Retinal pigment epithelial cell (primary cell): ENCODE measurements at regions not wholly inside any gene's neighbourhood (a gene's known extent, or its start where the extent isn't known, plus 50 kb on each side); places are given as distances from the start of the nearest gene placed in this dataset.

ENCODE experiments used
- DNase-seq: peaks from one replicate; pipeline ENCODE4 v3.0.0-alpha.2; 2010; ENCODE audit warnings: low read depth
- H3K4me3 ChIP-seq: 2 replicates; pipeline ENCODE4 v1.5.1; 2011; ENCODE audit warnings: mild to moderate bottlenecking, low read length, control low read depth, moderate library complexity
- CTCF ChIP-seq: conservative IDR thresholded peaks from 2 replicates; pipeline ENCODE4 v1.5.1; 2011; ENCODE audit warnings: low read depth, low read length, control low read depth, inconsistent platforms

GRCh38 chr16:63980763-63981162 lies 1141.1 kb downstream of the CDH11 start:
- DNase-seq, result no peak
- no peak for TF ChIP-seq CTCF
- no peak overlapping the region for H3K4me3 ChIP-seq

- no peak for TF ChIP-seq CTCF
- no peak for DNase-seq
- no peak overlapping the region for H3K4me3 ChIP-seq
Measured at GRCh38 chr16:63978240-63978639, 1143.6 kb downstream of the CDH11 start.

- H3K4me3 ChIP-seq, result no peak overlapping the region
- no peak for DNase-seq
- no peak for TF ChIP-seq CTCF
Measured at GRCh38 chr16:63976345-63976744, 1145.5 kb downstream of the CDH11 start.

DNA sequence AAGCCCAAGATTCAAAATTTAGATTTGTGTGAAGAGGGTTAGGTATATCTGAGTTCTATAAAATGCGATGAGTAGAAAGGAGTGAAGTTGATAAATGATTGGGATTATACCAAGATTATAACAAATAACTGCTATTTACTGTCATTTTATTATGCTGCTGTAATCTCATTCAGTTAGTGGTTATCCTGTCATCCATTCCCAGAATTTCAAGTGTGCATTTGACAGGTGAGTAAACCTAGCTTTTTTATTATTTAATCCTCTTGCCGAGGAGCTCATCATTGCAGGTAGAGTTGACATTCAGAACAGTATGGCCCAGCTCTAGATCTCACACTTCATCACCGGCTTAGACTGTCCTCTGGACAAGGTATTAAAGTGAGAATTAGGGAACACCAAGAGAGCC lies 1146.2 kb downstream of the CDH11 start:
- DNase-seq, result no peak
- no peak for TF ChIP-seq CTCF
- no peak overlapping the region for H3K4me3 ChIP-seq

DNA sequence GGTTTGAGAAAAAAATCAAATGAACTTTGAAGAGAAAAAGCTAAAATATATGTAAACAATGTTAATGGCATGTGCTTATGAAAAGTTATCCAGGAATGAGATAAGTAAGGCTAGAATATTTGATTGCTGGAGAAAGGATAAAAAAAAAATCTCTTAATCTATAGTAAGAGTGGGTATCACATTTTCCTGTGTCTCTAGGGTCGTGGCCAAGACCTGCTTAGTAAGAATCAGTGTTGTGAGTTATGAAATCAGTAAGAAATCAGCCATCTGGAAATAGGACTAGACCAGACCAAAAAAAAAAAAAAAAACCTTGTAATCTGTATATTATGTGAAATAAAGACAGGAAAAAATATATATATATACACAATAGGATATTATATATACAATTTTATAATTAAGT lies 1153.9 kb downstream of the CDH11 start:
- H3K4me3 ChIP-seq, result no peak overlapping the region
- TF ChIP-seq CTCF, result no peak
- DNase-seq, result no peak

- TF ChIP-seq CTCF, result no peak
- no peak overlapping the region for H3K4me3 ChIP-seq
- DNase-seq, result no peak
Measured at GRCh38 chr16:63960321-63960720, 1161.5 kb downstream of the CDH11 start.

GRCh38 chr16:63947022-63947421 lies 1174.8 kb downstream of the CDH11 start:
- no peak overlapping the region for H3K4me3 ChIP-seq
- TF ChIP-seq CTCF, result no peak
- DNase-seq, result no peak
